ENCODE measurements at regions not wholly inside any gene's neighbourhood (a gene's known extent, or its start where the extent isn't known, plus 50 kb on each side); places are given as distances from the start of the nearest gene placed in this dataset.

GRCh38 chr4:24745172-24745895 is 50.0 kb upstream of the SOD3 start:
- TF ChIP-seq POLR2A (IDR thresholded peaks at IDR 0.05) (no peak), CTCF (IDR thresholded peaks at IDR 0.05) (no peak)
